Activated T-cell treated with anti-CD3 and anti-CD28 coated beads for 1 hour (primary cell): ENCODE measurements at regions not wholly inside any gene's neighbourhood (a gene's known extent, or its start where the extent isn't known, plus 50 kb on each side); places are given as distances from the start of the nearest gene placed in this dataset.
"Not testable (repeated sequence)": the region's sequence is repeated elsewhere in the genome, so short reads cannot be mapped to it uniquely, and the experiment has no call there.

Experiments
- DNase-seq: peaks from one replicate; pipeline ENCODE4 v3.0.0-alpha.2; 2020; ENCODE audit warnings: low read depth

DNA sequence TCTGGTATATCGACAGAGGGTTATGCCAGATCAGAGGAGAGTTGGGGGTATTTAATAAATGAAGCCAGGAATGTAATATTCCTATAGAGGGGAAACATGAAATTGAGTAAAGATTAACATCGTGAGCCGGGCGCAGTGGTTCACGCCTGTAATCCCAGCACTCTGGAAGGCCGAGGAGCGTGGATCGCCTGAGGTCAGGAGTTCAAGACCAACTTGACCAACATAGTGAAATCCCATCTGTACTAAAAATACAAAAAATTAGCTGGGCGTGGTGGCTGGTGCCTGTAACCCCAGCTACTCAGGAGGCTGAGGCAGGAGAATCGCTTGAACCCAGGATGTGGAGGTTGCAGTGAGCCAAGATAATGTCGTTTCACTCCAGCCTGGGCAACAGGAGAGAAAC, 112.4 kb upstream of the ZNF184 start:
- not testable (repeated sequence) for DNase-seq

DNA sequence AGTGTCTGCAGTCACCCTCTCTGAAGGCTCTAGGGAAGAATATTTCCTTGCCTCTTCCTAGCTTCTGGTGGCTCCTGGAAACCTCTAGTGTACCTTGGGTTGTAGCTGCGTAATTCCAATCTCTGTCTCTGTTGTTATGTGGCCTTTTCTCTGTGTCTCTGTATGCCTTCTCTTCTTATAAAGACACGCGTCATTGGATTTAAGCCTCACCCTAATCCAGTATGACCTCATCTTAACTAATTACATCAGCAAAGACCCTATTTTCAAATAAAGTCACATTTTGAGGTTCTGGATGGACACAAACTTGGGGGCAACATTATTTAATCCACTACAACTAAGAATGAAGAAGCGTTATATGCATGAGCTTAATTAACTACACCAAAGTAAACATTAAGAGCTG, 111.4 kb upstream of the ZNF184 start:
- DNase-seq = no peak

DNA sequence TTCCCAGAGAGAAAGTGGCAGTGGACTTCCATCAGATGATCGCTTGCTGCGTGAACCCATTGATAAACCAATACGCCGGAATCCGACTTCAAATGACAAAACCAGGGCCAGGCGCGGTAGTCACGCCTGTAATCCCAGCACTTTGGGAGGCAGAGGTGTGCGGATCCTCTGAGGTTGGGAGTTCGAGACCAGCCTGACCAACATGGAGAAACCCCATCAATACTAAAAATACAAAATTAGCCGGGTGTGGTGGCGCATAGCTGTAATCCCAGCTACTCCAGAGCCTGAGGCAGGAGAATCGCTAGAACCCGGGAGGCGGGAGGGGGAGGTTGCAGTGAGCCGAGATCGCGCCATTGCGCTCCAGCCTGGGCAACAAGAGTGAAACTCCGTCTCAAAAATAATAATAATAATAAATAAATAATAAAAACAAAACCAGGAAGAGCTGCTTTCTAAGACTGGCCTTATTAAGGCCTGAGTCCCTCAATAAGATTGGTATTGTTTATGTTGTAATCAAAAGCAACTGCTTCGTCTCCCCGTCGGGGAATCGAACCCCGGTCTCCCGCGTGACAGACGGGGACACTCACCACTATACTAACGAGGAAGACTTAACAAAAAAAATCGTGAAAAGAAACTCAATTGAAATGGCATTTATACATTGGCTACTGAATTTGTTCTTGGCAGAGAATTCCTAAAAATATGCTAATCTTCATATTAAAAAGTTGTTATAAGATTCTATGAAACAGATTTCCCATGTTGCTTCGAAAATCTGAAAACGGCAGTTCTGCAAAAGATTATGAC, 110.2 kb upstream of the ZNF184 start:
- DNase-seq = no peak

DNA sequence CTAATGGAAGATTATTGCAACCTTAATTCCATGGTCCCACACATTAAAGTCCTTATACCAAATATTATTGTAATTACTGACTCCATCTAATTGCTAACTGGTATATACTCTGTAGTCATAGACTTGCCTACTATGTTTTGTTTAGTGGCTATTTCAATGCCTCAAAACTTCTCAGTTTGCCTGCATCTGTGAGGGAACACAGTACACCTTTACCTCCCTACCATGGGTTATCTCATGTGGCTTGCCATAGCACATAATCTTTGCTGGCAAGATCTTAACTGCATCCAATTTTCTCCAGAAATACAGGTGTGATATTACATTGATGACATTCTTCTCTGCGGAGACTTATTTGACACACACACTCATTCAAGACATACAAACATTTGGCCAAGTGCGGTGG, 107.1 kb upstream of the ZNF184 start:
- no peak for DNase-seq

DNA sequence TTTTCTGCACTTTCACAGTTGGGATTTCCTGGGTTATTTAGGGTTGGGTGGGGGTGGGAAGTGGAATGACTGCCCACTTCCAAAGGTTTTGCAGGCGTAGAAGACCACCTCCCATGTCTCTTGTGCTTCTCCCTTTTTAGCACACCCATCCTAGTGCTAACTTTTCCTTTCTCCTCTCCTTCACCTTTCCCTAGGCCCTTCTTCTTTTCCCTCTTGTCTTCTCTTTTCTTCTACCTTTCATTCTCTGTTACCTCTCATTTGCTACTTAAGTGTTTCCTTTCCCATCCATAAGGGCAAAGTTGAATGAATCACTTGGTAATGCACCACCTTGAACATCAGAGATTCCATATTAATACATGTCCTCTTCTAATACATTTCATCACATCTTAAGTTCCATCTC, 105.0 kb upstream of the ZNF184 start:
- no peak for DNase-seq

DNA sequence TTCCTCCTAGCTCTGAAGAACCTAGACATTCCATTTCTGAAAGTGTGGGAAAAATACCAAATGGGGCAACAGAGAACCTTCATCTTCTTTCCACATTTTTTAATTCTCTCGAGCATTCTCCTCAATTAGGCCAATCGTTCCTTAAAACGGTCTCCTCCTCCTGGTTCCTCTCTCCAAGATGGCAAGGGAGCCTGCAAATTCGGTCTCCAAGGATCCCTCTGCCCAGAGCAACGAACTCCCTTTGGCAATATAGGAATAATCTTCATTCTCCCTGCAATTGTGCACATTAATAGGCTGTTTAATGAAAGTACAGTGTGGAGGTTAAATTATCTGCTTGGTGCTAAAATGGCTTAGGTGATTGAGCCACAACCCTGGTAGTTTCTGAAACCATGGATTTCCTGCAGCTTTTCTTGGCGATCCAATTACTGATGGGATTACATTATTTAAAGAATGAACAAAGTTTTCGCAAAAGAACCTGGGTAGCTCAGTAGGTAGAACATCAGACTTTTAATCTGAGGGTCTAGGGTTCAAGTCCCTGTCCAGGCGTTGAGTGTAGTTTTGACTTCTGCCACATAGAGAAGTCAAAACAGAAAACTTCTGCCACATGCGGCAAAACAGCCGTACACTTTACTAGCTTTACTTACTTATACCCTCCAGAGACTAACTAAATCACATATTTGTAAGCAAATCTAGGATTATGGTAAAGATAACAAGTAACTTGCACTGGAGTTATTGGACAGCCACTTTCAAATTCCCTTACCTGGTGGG, 102.9 kb upstream of the ZNF184 start:
- no peak for DNase-seq

DNA sequence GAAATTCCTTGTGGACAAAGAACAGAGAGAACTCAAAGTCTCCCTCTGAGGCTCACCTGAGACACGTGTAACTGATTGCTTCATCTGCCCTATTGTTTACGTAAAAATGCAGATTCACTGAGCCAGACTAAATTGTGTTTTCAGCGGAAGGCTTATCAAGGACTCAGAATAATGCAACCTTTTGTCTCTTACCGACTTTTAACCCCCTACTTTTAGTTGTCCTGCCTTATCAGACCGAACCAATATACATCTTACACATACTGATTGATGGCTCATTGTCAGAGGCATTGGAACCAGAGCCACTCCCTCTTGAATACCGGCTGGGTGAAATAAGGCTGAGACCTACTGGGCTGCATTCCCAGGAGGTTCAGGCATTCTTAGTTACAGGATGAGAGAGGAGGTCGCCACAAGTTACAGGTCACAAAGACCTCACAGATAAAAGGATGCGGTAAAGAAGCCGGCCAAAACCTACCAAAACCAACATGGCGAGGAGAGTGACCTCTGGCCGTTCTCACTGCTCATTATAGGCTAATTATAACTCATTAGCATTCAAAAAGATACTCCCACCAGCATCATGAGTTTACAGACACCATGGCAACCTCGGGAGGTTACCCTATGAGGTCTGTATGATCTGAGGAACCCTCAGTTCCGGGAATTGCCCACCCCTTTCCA, 95.5 kb upstream of the ZNF184 start:
- no peak for DNase-seq

DNA sequence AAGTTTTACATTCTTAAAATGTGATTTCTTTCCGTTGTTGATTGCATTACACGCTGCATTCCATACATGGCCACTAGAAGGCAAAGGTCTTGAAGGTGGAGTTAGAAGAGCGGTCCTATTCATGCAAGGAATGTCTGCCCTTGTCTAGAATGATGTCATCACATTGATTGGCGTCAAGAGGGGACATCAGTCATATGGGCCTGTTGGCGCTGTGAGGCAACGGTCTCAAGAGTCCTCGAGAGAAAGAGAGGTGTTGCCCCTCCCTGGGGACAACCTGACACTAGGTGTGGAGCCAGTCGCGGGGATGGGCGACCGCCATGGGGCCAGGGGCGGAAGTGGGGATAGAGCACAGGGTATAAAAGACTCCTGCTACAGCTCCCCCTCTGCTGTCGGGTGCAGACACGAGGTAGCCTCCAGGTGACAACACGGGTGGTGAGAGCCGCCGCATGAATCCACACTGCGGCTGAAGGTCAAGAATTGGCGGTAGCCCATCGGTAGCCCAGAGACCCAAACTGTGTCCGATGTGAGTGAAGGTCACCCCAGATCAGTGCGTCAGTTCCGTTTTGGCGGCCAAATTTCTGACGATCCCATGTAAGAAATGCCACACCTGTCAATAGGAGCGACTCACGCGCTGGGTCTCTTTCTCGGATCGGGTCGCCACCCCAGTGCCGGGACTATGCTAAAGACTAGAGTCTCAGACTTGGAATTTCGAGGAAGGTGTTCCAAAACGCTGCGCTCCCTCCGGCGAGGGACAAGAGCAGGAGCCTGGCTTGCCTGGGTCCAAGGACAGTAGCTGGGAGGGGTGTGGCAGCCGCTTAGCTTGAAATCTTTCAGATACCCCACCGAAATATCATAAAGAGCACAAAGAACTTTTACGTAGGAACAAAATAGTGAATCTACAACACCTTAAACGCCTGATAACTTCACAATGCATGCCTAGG, 93.2 kb upstream of the ZNF184 start:
- no peak for DNase-seq

DNA sequence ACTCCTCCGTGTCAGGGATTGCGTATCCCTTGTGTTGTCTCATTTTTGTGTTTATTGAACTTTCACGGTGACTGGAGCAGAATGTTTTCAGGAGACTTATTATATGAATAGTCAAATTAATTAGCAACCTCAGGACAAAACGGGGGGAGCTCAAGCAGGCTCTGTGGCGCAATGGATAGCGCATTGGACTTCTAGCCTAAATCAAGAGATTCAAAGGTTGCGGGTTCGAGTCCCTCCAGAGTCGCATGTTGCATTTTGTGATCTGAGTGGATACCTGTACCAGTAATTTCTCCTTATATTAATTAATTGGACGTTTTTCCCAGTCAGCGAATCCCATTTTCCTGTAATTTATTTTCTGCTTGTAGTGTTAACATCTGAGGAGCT, 89.1 kb upstream of the ZNF184 start:
- no peak for DNase-seq

DNA sequence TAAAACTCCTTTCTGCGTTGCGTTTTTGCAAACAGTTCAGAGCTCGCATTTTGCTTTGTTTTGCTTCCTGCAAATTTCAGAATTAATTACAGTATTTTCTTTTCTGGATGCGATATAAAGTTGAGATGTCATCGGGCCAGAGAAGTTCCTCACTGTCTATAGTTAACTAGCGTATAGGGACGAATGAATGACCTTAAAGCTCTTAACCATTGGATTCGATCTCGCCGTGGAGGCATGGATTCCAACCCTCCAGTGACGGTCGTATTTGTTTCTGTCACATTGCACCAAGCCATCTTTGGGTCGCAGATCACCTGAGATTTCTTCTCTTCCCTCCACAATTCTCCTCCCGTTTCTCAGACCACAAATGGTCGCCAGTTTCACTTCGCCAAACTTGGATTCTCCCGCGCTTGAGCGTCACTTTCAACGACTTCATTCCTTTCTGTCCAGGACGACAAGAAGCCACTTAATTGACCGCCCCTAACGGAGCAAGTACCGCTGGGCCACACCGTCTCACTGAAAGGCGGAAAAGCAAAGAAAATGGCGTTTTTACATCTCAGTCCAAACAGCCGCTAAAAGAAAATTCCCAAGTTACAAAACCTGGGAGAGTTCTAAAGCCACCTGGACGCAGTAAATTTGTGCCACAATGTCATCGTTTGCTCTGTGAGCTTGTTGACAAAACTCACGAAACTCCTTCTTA, 85.3 kb upstream of the ZNF184 start:
- no peak for DNase-seq

DNA sequence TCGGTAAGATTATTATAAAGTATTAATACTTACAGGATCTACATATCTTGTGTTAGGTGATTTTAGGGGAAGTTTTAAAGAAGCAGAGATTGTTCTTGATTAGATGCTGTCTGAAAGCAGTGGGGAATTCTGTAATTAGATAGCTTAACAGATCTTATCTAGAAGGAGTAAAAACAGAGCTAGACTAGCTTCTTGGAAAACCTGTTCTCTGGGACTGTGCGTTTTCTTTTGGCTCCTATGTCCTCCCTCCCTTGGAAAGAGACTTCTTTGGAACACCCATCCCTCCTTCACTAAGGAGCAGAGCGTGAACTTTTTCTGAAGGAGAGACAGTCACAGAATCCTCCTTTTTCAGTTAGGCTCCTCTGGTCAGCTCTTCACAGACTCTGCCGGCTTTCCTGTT, 83.5 kb upstream of the ZNF184 start:
- no peak for DNase-seq

DNA sequence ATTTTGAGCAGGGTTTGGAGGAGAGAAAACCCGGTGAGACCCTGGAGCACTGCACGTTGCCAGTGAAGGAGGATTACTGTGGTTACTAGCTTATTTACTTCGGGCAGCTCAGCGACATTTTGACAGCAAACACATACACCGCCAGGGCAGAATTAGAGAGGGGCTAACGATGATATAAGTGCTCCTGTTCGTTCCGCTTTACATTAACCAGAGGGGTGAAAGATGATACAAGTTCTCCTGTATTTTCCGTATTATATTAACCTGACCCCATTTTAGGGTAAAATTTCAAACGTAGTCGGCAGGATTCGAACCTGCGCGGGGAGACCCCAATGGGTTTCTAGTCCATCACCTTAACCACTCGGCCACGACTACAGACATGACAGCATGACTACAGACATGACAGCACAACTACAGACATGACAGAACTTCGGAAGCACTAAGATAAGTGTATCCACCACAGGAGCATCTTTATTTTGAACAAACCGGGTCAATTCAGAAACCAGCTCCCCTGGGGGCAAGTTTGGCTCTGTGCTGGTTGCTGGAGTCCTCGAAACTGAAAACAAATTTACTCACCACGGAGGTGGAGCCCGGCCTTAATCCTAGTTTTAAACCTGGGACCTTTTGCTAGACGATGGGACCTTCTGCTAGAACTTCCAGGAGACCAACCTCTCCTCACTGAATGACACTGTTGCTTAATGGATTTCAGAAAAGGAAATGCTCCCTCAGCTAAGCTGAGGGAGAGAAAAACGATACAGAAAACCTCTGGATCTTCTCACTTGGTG, 80.4 kb upstream of the ZNF184 start:
- DNase-seq = no peak

DNA sequence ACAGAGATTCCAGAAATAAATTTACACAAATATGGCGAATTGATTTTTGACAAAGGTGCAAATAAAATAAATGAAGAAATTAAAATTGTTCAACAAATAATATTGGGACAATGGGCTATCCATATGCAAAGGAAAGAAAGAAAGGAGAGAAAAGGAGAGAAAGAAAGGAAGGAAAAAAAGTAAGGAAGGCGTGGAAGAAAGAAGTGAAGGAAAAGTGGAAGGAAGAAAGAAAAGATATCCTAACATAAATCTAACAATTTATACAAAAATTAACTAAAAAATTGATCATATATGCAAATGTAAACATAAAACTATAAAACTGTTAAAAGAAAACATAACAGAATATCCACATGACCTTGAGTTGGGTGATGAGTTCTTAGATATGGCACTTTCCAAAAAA, 78.7 kb upstream of the ZNF184 start:
- no peak for DNase-seq

DNA sequence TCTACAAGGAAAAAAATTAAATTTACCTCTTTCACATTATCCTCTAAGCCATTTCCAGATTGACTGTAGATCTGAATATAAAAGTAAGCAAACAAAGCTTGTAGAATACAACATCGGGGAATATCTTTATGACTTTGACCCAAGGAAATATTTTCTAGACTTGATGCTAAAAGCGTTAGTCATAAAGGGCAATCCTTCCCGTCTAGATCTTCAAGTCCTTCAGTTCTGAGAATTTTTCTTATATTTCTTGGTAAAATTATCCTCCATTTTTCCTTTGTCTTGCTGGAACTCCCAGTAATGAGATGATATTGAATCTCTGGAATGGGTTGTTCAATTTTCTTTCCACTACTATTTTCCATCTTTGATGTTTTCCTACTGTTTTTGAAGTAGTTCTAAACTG, 77.8 kb upstream of the ZNF184 start:
- no peak for DNase-seq

DNA sequence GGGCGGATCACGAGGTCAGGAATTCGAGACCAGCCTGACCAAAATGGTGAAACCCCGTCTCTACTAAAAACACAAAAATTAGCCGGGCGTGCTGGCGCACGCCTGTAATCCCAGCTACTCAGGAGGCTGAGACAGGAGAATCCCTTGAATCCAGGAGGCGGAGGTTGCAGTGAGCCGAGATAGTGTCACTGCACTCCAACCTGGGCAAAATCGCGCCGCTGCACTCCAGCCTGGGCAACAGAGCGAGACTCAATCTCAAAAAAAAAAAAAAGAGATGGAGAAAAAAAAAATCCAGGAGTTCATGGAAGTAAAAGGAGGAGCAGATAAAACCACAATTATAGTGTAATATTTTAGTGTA, 76.3 kb upstream of the ZNF184 start:
- not testable (repeated sequence) for DNase-seq

DNA sequence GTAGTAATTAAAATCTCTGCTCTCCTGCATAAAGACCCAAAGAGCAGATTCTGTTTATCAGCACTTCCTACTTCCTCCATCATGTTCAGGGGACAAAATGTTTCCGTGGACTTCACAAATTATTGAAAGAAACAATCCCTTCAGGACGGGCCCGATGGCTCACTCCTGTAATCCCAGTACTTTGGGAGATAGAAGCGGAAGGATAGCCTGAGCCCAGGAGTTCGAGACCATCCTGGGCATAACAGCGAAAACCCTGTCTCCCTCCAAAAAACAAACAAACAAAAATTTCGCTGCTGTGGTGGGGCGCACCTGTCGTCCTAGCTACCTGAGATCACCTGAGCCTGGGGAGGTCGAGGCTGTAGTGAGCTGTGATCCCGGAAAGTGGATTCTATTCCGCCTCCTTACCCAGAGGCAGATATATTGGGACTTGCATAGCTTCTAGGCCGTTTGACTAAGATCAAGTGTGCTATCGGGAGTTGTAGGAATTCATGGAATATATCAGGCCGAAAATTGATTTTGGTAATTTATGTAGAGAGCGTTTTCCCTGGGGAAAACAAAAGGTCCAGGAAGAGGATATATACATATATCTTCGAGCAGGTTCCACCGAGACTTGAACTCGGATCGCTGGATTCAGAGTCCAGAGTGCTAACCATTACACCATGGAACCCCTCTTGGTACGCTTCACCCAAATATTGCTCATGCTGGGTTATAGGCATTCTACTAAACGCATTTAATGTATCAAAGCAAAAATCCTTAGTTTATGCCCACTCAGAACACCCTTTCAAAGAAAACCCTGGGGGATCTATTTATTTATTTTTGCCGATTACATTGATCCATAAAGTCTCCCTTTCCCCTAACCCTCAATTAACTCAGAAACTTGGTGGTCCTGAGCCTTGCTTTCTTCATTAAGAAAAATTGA, 74.5 kb upstream of the ZNF184 start:
- no peak for DNase-seq

DNA sequence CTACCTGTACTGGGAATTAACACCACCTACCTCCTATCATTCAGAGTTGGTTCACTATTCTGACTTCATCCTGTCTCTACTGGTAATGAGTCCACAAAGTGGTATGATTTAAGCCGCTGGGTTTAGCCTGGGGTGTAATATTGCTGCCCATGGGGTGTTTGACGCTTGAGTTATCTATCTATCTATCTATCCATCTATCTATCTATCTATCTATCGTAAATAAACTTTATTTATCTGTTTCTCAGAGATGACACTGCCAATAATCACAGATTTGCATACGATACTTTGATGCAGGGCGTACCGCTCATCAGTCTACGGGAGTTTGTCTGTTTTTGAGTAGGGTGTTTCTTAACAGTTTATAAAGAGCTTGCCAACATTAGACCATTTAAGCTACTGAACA, 73.6 kb upstream of the ZNF184 start:
- DNase-seq = no peak

DNA sequence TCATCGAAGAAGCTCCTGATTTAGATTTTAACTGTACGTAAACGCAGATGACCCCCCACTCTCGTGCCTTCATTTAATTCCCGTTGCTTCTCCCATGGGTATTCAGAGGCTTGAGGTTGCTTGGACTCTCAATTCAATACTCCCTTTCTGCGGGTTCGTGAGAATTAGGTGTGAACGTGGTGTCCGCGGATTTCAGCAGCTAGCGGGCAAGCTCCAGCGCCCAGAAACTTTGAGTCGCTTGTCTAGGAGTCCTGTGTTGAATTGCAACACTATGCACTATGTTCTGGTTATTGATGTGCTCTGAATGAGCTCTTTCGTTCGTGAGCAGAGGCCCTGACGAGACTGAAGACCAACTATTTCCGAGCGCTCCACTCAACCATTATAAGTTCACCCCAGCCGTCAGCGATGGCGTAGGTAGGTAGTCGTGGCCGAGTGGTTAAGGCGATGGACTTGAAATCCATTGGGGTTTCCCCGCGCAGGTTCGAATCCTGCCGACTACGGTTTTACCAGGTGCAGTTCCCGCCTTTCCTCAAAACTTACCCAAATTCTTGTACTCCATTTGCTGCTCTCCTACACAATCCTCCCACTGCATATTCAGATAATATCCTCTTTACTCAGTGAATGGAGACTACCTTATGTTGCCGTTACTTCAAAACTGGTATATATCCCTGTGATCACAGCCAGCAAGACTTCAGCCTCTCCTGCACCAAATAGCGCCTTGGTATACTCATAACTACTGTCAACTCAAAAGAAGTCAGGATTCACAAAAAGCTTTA, 72.6 kb upstream of the ZNF184 start:
- DNase-seq = no peak
